B cell (primary cell): ENCODE measurements at regions not wholly inside any gene's neighbourhood (a gene's known extent, or its start where the extent isn't known, plus 50 kb on each side); places are given as distances from the start of the nearest gene placed in this dataset.

ENCODE experiments used
- ATAC-seq: fragments of 200-7000 bp; cut with Tn5 transposase; one replicate; pipeline ENCODE4 v1.10.0; 2021; ENCODE audit warnings: low read depth, mild to moderate bottlenecking, moderate number of reproducible peaks, moderate library complexity
- CTCF ChIA-PET: fragments of 350-600 bp; sonication (Branson Sonifier 250); formaldehyde crosslinking; loops from one replicate; lab custom pipeline; 2021; ENCODE audit warnings: antibody characterized with exemption, inconsistent platforms; lab: Charles Lee
- POLR2A ChIA-PET: fragments of 350-600 bp; sonication (Branson Sonifier 250); formaldehyde crosslinking; loops from one replicate; lab custom pipeline; 2021; ENCODE audit warnings: antibody characterized with exemption; lab: Charles Lee
- DNase-seq: peaks from one replicate; pipeline ENCODE4 v3.0.0; 2013
- H2AFZ ChIP-seq: 2 replicates; pipeline ENCODE4 v1.6.1; 2012; ENCODE audit warnings: mild to moderate bottlenecking, low read depth, low read length; ENCODE audit not compliant: insufficient read depth, poor library complexity, severe bottlenecking
- H3K27ac ChIP-seq, 2 donors: 1 replicate in 1 of 2; 2 replicates in 1 of 2; pipeline ENCODE4 v1.5.1; 2012 to 2013; ENCODE audit warnings: low read length in 2 of 2, mild to moderate bottlenecking in 2 of 2, moderate library complexity in 1 of 2
- H3K27me3 ChIP-seq, 4 experiments: fragments of 200-600 bp in 1 of 4; sonication (generic) in 1 of 4; replicated peaks in 1 of 4; 1 replicate in 2 of 4; 2 replicates in 2 of 4; pipeline versions ENCODE4 v1.6.1 to v1.7.0; 2013 to 2016; ENCODE audit warnings: low read length in 3 of 4, mild to moderate bottlenecking in 2 of 4, mixed read lengths in 1 of 4, moderate library complexity in 1 of 4; ENCODE audit not compliant: insufficient read depth in 4 of 4, control insufficient read depth in 3 of 4; ENCODE audit errors: control extremely low read depth in 1 of 4
- H3K36me3 ChIP-seq, 2 experiments: replicated peaks in 1 of 2; 1 replicate in 1 of 2; 2 replicates in 1 of 2; pipeline versions ENCODE4 v1.6.1 to v1.7.1; 2013; ENCODE audit warnings: low read length in 1 of 2; ENCODE audit not compliant: insufficient read depth in 2 of 2, control insufficient read depth in 1 of 2; ENCODE audit errors: control extremely low read depth in 1 of 2, extremely low read depth in 1 of 2
- H3K4me1 ChIP-seq, 2 donors: fragments of 200-600 bp in 1 of 2; sonication (generic) in 1 of 2; 1 replicate in 1 of 2; 2 replicates in 1 of 2; pipeline versions ENCODE4 v1.5.1 to v1.6.1; 2013 to 2017; ENCODE audit warnings: low read length in 2 of 2; ENCODE audit not compliant: control insufficient read depth in 2 of 2, insufficient read depth in 2 of 2
- H3K4me2 ChIP-seq: replicated peaks from 2 replicates; pipeline ENCODE3; 2012; ENCODE audit warnings: mild to moderate bottlenecking, low read depth, low read length; ENCODE audit not compliant: poor library complexity, severe bottlenecking
- H3K4me3 ChIP-seq, 5 experiments: fragments of 200-600 bp in 1 of 5; sonication (generic) in 1 of 5; 1 replicate in 3 of 5; 2 replicates in 2 of 5; pipeline versions ENCODE4 v1.5.1 to v1.7.0; 2011 to 2016; ENCODE audit warnings: low read length in 4 of 5, mild to moderate bottlenecking in 4 of 5, low read depth in 2 of 5, control low read depth in 1 of 5, moderate library complexity in 1 of 5; ENCODE audit not compliant: insufficient read depth in 1 of 5; ENCODE audit errors: control extremely low read depth in 1 of 5, extremely low read depth in 1 of 5
- H3K79me2 ChIP-seq: fragments of 200-600 bp; sonication (generic); one replicate; pipeline ENCODE4 v1.6.0; 2016; ENCODE audit warnings: low read length; ENCODE audit not compliant: control insufficient read depth, insufficient read depth
- H3K9ac ChIP-seq: fragments of 200-600 bp; sonication (generic); 2 replicates; pipeline ENCODE4 v1.6.1; 2017; ENCODE audit warnings: mild to moderate bottlenecking, low read length, moderate library complexity
- H3K9me3 ChIP-seq, 3 donors: one replicate each; pipeline versions ENCODE4 v1.6.1 to v1.7.1; 2013; ENCODE audit warnings: low read length in 2 of 3; ENCODE audit not compliant: control insufficient read depth in 2 of 3, insufficient read depth in 1 of 3; ENCODE audit errors: control extremely low read depth in 1 of 3
- H4K20me1 ChIP-seq: 2 replicates; pipeline ENCODE4 v1.6.0; 2012; ENCODE audit warnings: mild to moderate bottlenecking, low read length; ENCODE audit not compliant: insufficient read depth, control insufficient read depth, poor library complexity, severe bottlenecking
- H3K27ac Mint-ChIP-seq: one replicate; pipeline ENCODE4 v1.8.0; 2021; ENCODE audit warnings: mixed read lengths
- H3K27me3 Mint-ChIP-seq: one replicate; pipeline ENCODE4 v1.8.0; 2021; ENCODE audit warnings: mixed read lengths
- H3K4me1 Mint-ChIP-seq: one replicate; pipeline ENCODE4 v1.8.0; 2021; ENCODE audit warnings: mixed read lengths
- H3K4me3 Mint-ChIP-seq: one replicate; pipeline ENCODE4 v1.8.0; 2021; ENCODE audit warnings: mixed read lengths
- H3K9me3 Mint-ChIP-seq: one replicate; pipeline ENCODE4 v1.8.0; 2022; ENCODE audit warnings: mixed read lengths; ENCODE audit not compliant: insufficient read depth
- EZH2 ChIP-seq: IDR thresholded peaks from 2 replicates; pipeline ENCODE4 v1.6.1; 2012; ENCODE audit warnings: borderline replicate concordance, low read depth, mild to moderate bottlenecking, moderate library complexity, low read length; ENCODE audit not compliant: insufficient read depth, poor library complexity, severe bottlenecking
- WGBS: methylation state at CpG from one replicate; pipeline ENCODE4 v1.1.5; 2013; ENCODE audit warnings: missing lambda C conversion rate; ENCODE audit not compliant: insufficient coverage; 5-methylcytosine and 5-hydroxymethylcytosine counted together
- intact Hi-C: fragments of 100-400 bp; cut with micrococcal nuclease; formaldehyde crosslinking; loops from one replicate; pipeline ENCODE4 v1.10.0; 2022
- TF ChIP-seq, protein P1 (sequence below): fragments of 200-600 bp; IDR thresholded peaks from one replicate; pipeline ENCODE4 v1.8.0; 2022; ENCODE audit warnings: antibody characterized with exemption, mild to moderate bottlenecking

DNA sequence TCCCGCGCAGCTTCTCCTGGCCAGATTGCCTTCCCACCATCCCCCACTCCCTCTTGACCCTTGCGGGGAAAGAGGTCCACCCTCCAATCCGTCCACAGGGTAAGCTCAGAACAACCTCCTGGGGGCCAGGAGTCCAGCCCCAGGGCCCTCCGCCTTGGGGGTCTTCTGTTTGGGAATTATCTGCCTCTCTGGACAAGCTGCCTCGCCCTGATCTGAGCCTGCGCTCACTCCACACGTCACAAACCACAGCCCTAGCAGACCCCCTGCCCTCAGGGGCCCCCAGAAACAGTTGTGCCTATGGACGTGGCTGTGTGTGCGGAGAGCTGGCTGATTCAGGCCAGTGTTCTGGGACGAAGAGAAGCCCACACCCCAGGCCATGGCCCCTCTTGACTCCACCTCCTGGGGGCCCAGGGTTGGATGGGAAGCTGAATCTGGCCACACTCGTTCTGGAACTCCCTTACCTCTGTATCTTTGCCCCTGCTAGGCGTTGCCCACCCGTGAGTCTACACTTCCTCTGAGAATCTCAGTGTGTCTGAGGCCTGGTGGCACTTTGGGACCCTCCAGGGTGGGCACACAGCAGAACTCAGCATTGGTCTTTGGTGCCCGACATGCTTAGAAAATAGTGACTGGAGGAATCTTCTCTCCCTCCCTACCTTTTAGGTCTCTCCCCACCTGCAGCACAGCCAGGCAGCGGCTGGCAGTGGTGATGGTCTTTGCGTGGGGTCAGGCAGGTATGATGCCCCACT, 119.9 kb upstream of the SMURF2 start:
- DNase-seq (peak; percentile 30), ATAC-seq (no peak)
- Histone ChIP-seq H3K27ac (no peak overlapping the region), H4K20me1 (peaks cover 28% of the 10 kb centered on the region), H3K36me3 (peaks cover 0 to 16% of the 10 kb centered on the region in 2 experiments), H3K79me2 (no peaks in the 10 kb centered on the region), H3K4me1 (peaks cover 37 to 43% of the 10 kb centered on the region in 2 donors), H3K9ac (no peak overlapping the region), H3K4me2 (peak overlapping the region; percentile 98), H3K4me3 (peak overlapping the region in 1 of 5 experiments; percentile 6), H3K27me3 (peaks cover 0 to 32% (median 10%) of the 10 kb centered on the region in 4 experiments), H3K9me3 (peaks cover 0 to 14% (median 0%) of the 10 kb centered on the region in 3 donors), H2AFZ (no peak overlapping the region)
- Mint-ChIP-seq H3K27ac (no peak overlapping the region), H3K9me3 (no peaks in the 10 kb centered on the region), H3K4me1 (peaks cover 37% of the 10 kb centered on the region), H3K4me3 (peak overlapping the region; percentile 84), H3K27me3 (peaks cover 3% of the 10 kb centered on the region)
- intact Hi-C loops, result no loop called here
- WGBS, result 80% methylated on average over 13 of the region's 17 CpGs
- TF ChIP-seq, protein P1, sequence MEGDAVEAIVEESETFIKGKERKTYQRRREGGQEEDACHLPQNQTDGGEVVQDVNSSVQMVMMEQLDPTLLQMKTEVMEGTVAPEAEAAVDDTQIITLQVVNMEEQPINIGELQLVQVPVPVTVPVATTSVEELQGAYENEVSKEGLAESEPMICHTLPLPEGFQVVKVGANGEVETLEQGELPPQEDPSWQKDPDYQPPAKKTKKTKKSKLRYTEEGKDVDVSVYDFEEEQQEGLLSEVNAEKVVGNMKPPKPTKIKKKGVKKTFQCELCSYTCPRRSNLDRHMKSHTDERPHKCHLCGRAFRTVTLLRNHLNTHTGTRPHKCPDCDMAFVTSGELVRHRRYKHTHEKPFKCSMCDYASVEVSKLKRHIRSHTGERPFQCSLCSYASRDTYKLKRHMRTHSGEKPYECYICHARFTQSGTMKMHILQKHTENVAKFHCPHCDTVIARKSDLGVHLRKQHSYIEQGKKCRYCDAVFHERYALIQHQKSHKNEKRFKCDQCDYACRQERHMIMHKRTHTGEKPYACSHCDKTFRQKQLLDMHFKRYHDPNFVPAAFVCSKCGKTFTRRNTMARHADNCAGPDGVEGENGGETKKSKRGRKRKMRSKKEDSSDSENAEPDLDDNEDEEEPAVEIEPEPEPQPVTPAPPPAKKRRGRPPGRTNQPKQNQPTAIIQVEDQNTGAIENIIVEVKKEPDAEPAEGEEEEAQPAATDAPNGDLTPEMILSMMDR, result no peak
- no peak for TF ChIP-seq EZH2
- ChIA-PET POLR2A (no interaction called here), CTCF (no interaction called here)
